Nephron progenitor cell (in vitro differentiated cells): ENCODE measurements at regions not wholly inside any gene's neighbourhood (a gene's known extent, or its start where the extent isn't known, plus 50 kb on each side); places are given as distances from the start of the nearest gene placed in this dataset.

Experiments
- DNase-seq: peaks from one replicate; pipeline ENCODE4 v3.0.0; 2021
- H3K27ac Mint-ChIP-seq: 2 replicates; pipeline ENCODE4 v1.8.0; 2021; ENCODE audit warnings: mild to moderate bottlenecking, moderate library complexity, mixed read lengths
- H3K27me3 Mint-ChIP-seq: 2 replicates; pipeline ENCODE4 v1.8.0; 2021; ENCODE audit warnings: mild to moderate bottlenecking, low read depth, mixed read lengths; ENCODE audit not compliant: poor library complexity
- H3K36me3 Mint-ChIP-seq: 2 replicates; pipeline ENCODE4 v1.8.0; 2021; ENCODE audit warnings: low read depth, mixed read lengths
- H3K4me1 Mint-ChIP-seq: 2 replicates; pipeline ENCODE4 v1.8.0; 2021; ENCODE audit warnings: mixed read lengths
- H3K4me3 Mint-ChIP-seq: 2 replicates; pipeline ENCODE4 v1.8.0; 2021; ENCODE audit warnings: mild to moderate bottlenecking, moderate library complexity, mixed read lengths
- H3K9me3 Mint-ChIP-seq: 2 replicates; pipeline ENCODE4 v1.8.0; 2021; ENCODE audit warnings: mild to moderate bottlenecking, moderate library complexity, mixed read lengths
- CTCF ChIP-seq: fragments of 200-600 bp; sonication (generic); IDR thresholded peaks from 2 replicates; pipeline ENCODE4 v1.5.0; 2021; ENCODE audit warnings: antibody characterized with exemption

- Mint-ChIP-seq H3K36me3 (no peaks in the 10 kb centered on the region), H3K9me3 (no peaks in the 10 kb centered on the region), H3K27me3 (peaks cover 3% of the 10 kb centered on the region), H3K4me1 (peaks cover 7% of the 10 kb centered on the region), H3K4me3 (no peak overlapping the region), H3K27ac (no peak overlapping the region)
- no peak for TF ChIP-seq CTCF
- DNase-seq: no peak
Observed at GRCh38 chr5:40402007-40402364, 277.7 kb upstream of the PTGER4 start.

- no peak overlapping the region for H3K27ac Mint-ChIP-seq
- peaks cover 3% of the 10 kb centered on the region for H3K27me3 Mint-ChIP-seq
- no peaks in the 10 kb centered on the region for H3K9me3 Mint-ChIP-seq
- H3K36me3 Mint-ChIP-seq: no peaks in the 10 kb centered on the region
- H3K4me3 Mint-ChIP-seq: no peak overlapping the region
- TF ChIP-seq CTCF: no peak
- peaks cover 2% of the 10 kb centered on the region for H3K4me1 Mint-ChIP-seq
- no peak for DNase-seq
Observed at GRCh38 chr5:40401284-40402006, 278.3 kb upstream of the PTGER4 start.

- Mint-ChIP-seq H3K4me1 (no peaks in the 10 kb centered on the region), H3K27ac (no peak overlapping the region), H3K9me3 (no peaks in the 10 kb centered on the region), H3K36me3 (no peaks in the 10 kb centered on the region), H3K4me3 (no peak overlapping the region), H3K27me3 (peaks cover 2% of the 10 kb centered on the region)
- no peak for DNase-seq
- no peak for TF ChIP-seq CTCF
Observed at GRCh38 chr5:40400245-40400644, 279.5 kb upstream of the PTGER4 start.

- Mint-ChIP-seq H3K4me3 (no peak overlapping the region), H3K27ac (no peak overlapping the region), H3K27me3 (no peaks in the 10 kb centered on the region), H3K4me1 (no peaks in the 10 kb centered on the region), H3K9me3 (no peaks in the 10 kb centered on the region), H3K36me3 (no peaks in the 10 kb centered on the region)
- DNase-seq: no peak
- no peak for TF ChIP-seq CTCF
Observed at GRCh38 chr5:40399349-40399748, 280.4 kb upstream of the PTGER4 start.

- no peak overlapping the region for H3K27ac Mint-ChIP-seq
- H3K4me1 Mint-ChIP-seq: no peaks in the 10 kb centered on the region
- H3K27me3 Mint-ChIP-seq: no peaks in the 10 kb centered on the region
- no peaks in the 10 kb centered on the region for H3K36me3 Mint-ChIP-seq
- H3K4me3 Mint-ChIP-seq: no peak overlapping the region
- no peak for TF ChIP-seq CTCF
- H3K9me3 Mint-ChIP-seq: no peaks in the 10 kb centered on the region
- DNase-seq: no peak
Observed at GRCh38 chr5:40397976-40398375, 281.7 kb upstream of the PTGER4 start.

- Mint-ChIP-seq H3K4me1 (no peaks in the 10 kb centered on the region), H3K4me3 (no peak overlapping the region), H3K27me3 (no peaks in the 10 kb centered on the region), H3K27ac (no peak overlapping the region), H3K9me3 (no peaks in the 10 kb centered on the region), H3K36me3 (no peaks in the 10 kb centered on the region)
- no peak for TF ChIP-seq CTCF
- DNase-seq: no peak
Observed at GRCh38 chr5:40397091-40397490, 282.6 kb upstream of the PTGER4 start.
